GM20000 (cell line): ENCODE measurements at regions not wholly inside any gene's neighbourhood (a gene's known extent, or its start where the extent isn't known, plus 50 kb on each side); places are given as distances from the start of the nearest gene placed in this dataset.

Experiments
- DNase-seq: peaks from one replicate; pipeline ENCODE4 v3.0.0; 2012; ENCODE audit warnings: low spot score
- CTCF ChIP-seq: IDR thresholded peaks from 2 replicates; pipeline ENCODE4 v1.5.1; 2012; ENCODE audit warnings: mild to moderate bottlenecking, control low read depth; ENCODE audit errors: extremely low read depth, missing control alignments

GRCh38 chr1:238833919-238834318, 552.4 kb upstream of the CHRM3 start:
- no peak for TF ChIP-seq CTCF
- no peak for DNase-seq

GRCh38 chr1:238832106-238832505, 554.3 kb upstream of the CHRM3 start:
- TF ChIP-seq CTCF = no peak
- DNase-seq = no peak

GRCh38 chr1:238830036-238830611, 556.2 kb upstream of the CHRM3 start:
- no peak for TF ChIP-seq CTCF
- no peak for DNase-seq

GRCh38 chr1:238826891-238827290, 559.5 kb upstream of the CHRM3 start:
- DNase-seq = no peak
- TF ChIP-seq CTCF = no peak

- no peak for TF ChIP-seq CTCF
- DNase-seq = no peak
Measured at GRCh38 chr1:238823416-238823815, 563.0 kb upstream of the CHRM3 start.

GRCh38 chr1:238811211-238811879, 575.0 kb upstream of the CHRM3 start:
- DNase-seq = no peak
- TF ChIP-seq CTCF = no peak

- no peak for TF ChIP-seq CTCF
- no peak for DNase-seq
Measured at GRCh38 chr1:238790882-238791281, 595.5 kb upstream of the CHRM3 start.
